SK-N-SH treated with all-trans-retinoic acid at 6 μM for 48 hours (cell line): ENCODE measurements at regions not wholly inside any gene's neighbourhood (a gene's known extent, or its start where the extent isn't known, plus 50 kb on each side); places are given as distances from the start of the nearest gene placed in this dataset.

Experiments used
- ARNTL ChIP-seq: fragments of 450-650 bp; formaldehyde crosslinking; IDR thresholded peaks from 2 replicates; pipeline ENCODE4 v1.5.0; 2020; ENCODE audit warnings: low read depth, mild to moderate bottlenecking, moderate library complexity, borderline replicate concordance
- TCF4 ChIP-seq: fragments of 250-450 bp; sonication (Bioruptor Pico); IDR thresholded peaks from 2 replicates; pipeline ENCODE4 v1.8.0; 2021; ENCODE audit warnings: mild to moderate bottlenecking, moderate library complexity, borderline replicate concordance
- ZFP3 ChIP-seq: fragments of 250-450 bp; sonication (Bioruptor Pico); IDR thresholded peaks from 2 replicates; pipeline ENCODE4 v1.5.0; 2020; ENCODE audit warnings: mild to moderate bottlenecking, moderate library complexity
- TF ChIP-seq, protein P1 (sequence below): fragments of 250-450 bp; sonication (Bioruptor Pico); IDR thresholded peaks from 2 replicates; pipeline ENCODE4 v1.5.1; 2020; ENCODE audit warnings: low read depth, mild to moderate bottlenecking, moderate library complexity

DNA sequence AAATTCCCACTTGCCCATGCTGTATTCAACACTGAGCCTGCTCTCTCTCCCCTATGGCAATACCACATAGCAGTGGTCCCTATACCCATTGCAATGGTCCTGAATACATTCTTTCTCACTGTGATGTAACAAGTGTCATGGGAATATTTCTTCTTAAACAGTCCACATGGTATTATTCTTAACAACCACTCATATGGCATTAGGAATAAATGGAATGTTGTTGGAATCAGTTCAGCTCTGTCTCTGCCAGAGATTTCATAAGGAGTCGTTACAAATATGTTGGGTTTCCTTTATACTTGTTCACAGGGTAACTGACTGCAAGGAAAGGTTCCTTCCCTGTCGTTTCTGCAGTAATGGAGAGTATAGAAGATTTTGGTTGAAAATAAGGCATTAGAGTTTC lies 128.3 kb upstream of the SPATA13 start:
- TF ChIP-seq ZFP3 = no peak
- TF ChIP-seq TCF4 = no peak
- TF ChIP-seq, protein P1, sequence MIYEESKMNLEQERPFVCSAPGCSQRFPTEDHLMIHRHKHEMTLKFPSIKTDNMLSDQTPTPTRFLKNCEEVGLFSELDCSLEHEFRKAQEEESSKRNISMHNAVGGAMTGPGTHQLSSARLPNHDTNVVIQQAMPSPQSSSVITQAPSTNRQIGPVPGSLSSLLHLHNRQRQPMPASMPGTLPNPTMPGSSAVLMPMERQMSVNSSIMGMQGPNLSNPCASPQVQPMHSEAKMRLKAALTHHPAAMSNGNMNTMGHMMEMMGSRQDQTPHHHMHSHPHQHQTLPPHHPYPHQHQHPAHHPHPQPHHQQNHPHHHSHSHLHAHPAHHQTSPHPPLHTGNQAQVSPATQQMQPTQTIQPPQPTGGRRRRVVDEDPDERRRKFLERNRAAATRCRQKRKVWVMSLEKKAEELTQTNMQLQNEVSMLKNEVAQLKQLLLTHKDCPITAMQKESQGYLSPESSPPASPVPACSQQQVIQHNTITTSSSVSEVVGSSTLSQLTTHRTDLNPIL = no peak
- no peak for TF ChIP-seq ARNTL
